OCI-LY3 (cell line): ENCODE measurements at regions not wholly inside any gene's neighbourhood (a gene's known extent, or its start where the extent isn't known, plus 50 kb on each side); places are given as distances from the start of the nearest gene placed in this dataset.

ENCODE experiments used
- H2AFZ ChIP-seq: fragments of 200-600, 300-600 bp; shearing (Covaris generic); 2 replicates; pipeline ENCODE4 v1.6.0; 2014; ENCODE audit warnings: antibody characterized with exemption, low read depth, low read length
- H3K27ac ChIP-seq: fragments of 200-600, 300-600 bp; sonication (generic); 2 replicates; pipeline ENCODE4 v1.5.1; 2014; ENCODE audit warnings: mild to moderate bottlenecking, low read length, moderate library complexity, mixed read lengths
- H3K27me3 ChIP-seq: fragments of 200-600, 300-600 bp; sonication (generic); 2 replicates; pipeline ENCODE4 v1.6.1; 2014; ENCODE audit warnings: low read depth, low read length, mixed read lengths
- H3K36me3 ChIP-seq: fragments of 200-600, 300-600 bp; sonication (generic); replicated peaks from 2 replicates; pipeline ENCODE3; 2014; ENCODE audit warnings: low read depth, low read length, mixed read lengths
- H3K4me1 ChIP-seq: fragments of 300-600, 200-600 bp; sonication (generic); 2 replicates; pipeline ENCODE4 v1.6.1; 2014; ENCODE audit warnings: low read length, mixed read lengths
- H3K4me2 ChIP-seq: fragments of 200-600, 300-600 bp; sonication (generic); 2 replicates; pipeline ENCODE4 v1.6.1; 2014; ENCODE audit warnings: low read length, mixed read lengths
- H3K4me3 ChIP-seq: fragments of 300-600, 200-600 bp; sonication (generic); 2 replicates; pipeline ENCODE4 v1.5.1; 2014; ENCODE audit warnings: antibody characterized with exemption, mild to moderate bottlenecking, low read length, moderate library complexity
- H3K79me2 ChIP-seq: fragments of 300-600, 200-600 bp; shearing (Covaris generic); 2 replicates; pipeline ENCODE4 v1.6.1; 2014; ENCODE audit warnings: mild to moderate bottlenecking, low read length, mixed read lengths
- H3K9ac ChIP-seq: fragments of 300-600, 200-600 bp; shearing (Covaris generic); 2 replicates; pipeline ENCODE4 v1.6.0; 2014; ENCODE audit warnings: mild to moderate bottlenecking, low read length, moderate library complexity
- H3K9me3 ChIP-seq: fragments of 200-600, 300-600 bp; shearing (Covaris generic); 2 replicates; pipeline ENCODE4 v1.6.1; 2014; ENCODE audit warnings: low read length, mixed read lengths; ENCODE audit not compliant: insufficient read depth
- H4K20me1 ChIP-seq: fragments of 200-600, 300-600 bp; sonication (generic); 2 replicates; pipeline ENCODE4 v1.6.1; 2016; ENCODE audit warnings: low read length, mixed read lengths; ENCODE audit not compliant: insufficient read depth
- CTCF ChIP-seq: fragments of 200-600, 300-600 bp; sonication (generic); IDR thresholded peaks from 2 replicates; pipeline ENCODE4 v1.5.1; 2014; ENCODE audit warnings: antibody characterized with exemption, low read length, low read depth
- EZH2phosphoT487 ChIP-seq: fragments of 200-600 bp; shearing (Covaris generic); IDR thresholded peaks from 2 replicates; pipeline ENCODE4 v1.6.1; 2018; ENCODE audit warnings: antibody characterized with exemption, mixed run types, low read depth

- Histone ChIP-seq H3K4me1 (no peaks in the 10 kb centered on the region), H4K20me1 (no peaks in the 10 kb centered on the region), H3K4me2 (no peak overlapping the region), H3K9me3 (no peaks in the 10 kb centered on the region), H2AFZ (no peak overlapping the region), H3K9ac (no peak overlapping the region), H3K36me3 (no peaks in the 10 kb centered on the region), H3K27me3 (no peaks in the 10 kb centered on the region), H3K79me2 (no peaks in the 10 kb centered on the region), H3K27ac (no peak overlapping the region), H3K4me3 (no peak overlapping the region)
- TF ChIP-seq CTCF, result no peak
- TF ChIP-seq EZH2phosphoT487, result no peak
Observed at GRCh38 chr2:189386741-189387140, 54.5 kb upstream of the WDR75 start.

- H3K4me3 ChIP-seq, result no peak overlapping the region
- H3K9me3 ChIP-seq, result no peaks in the 10 kb centered on the region
- H3K36me3 ChIP-seq, result no peaks in the 10 kb centered on the region
- TF ChIP-seq EZH2phosphoT487 (no peak), CTCF (no peak)
- H4K20me1 ChIP-seq, result no peaks in the 10 kb centered on the region
- no peak overlapping the region for H3K27ac ChIP-seq
- H3K79me2 ChIP-seq, result no peaks in the 10 kb centered on the region
- no peaks in the 10 kb centered on the region for H3K27me3 ChIP-seq
- no peaks in the 10 kb centered on the region for H3K4me1 ChIP-seq
- no peak overlapping the region for H3K4me2 ChIP-seq
- H2AFZ ChIP-seq, result no peak overlapping the region
- H3K9ac ChIP-seq, result no peak overlapping the region
Observed at GRCh38 chr2:189391201-189391600, 50.1 kb upstream of the WDR75 start.
